ENCODE measurements at regions not wholly inside any gene's neighbourhood (a gene's known extent, or its start where the extent isn't known, plus 50 kb on each side); places are given as distances from the start of the nearest gene placed in this dataset.

DNA sequence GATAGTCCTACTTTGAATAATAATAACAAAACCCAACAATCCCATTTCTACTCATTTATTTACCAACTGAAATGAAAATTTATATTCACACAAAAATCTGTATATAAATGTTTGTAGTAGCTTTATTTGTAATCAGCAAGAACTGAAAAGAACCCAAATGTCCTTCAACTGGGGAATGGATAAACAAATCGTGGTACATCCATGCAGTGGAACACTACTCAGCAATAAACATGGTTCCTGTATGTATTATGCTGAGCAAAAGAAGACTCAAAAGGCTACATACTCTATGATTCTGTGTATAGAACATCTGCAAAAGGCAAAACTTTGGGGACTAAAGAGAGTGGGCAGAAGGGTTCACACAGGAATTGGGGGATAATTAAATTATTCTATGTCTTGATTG is 136.1 kb upstream of the HAND1 start:
- TF ChIP-seq, protein P1, sequence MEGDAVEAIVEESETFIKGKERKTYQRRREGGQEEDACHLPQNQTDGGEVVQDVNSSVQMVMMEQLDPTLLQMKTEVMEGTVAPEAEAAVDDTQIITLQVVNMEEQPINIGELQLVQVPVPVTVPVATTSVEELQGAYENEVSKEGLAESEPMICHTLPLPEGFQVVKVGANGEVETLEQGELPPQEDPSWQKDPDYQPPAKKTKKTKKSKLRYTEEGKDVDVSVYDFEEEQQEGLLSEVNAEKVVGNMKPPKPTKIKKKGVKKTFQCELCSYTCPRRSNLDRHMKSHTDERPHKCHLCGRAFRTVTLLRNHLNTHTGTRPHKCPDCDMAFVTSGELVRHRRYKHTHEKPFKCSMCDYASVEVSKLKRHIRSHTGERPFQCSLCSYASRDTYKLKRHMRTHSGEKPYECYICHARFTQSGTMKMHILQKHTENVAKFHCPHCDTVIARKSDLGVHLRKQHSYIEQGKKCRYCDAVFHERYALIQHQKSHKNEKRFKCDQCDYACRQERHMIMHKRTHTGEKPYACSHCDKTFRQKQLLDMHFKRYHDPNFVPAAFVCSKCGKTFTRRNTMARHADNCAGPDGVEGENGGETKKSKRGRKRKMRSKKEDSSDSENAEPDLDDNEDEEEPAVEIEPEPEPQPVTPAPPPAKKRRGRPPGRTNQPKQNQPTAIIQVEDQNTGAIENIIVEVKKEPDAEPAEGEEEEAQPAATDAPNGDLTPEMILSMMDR (IDR thresholded peaks at IDR 0.05), result no peak
- TF ChIP-seq SIN3A (IDR thresholded peaks at IDR 0.05; ENCODE audit: borderline replicate concordance, insufficient read depth, low read depth, low read length), result no peak
